GM12878 (cell line): ENCODE measurements at regions not wholly inside any gene's neighbourhood (a gene's known extent, or its start where the extent isn't known, plus 50 kb on each side); places are given as distances from the start of the nearest gene placed in this dataset.
"Not testable (repeated sequence)": the region's sequence is repeated elsewhere in the genome, so short reads cannot be mapped to it uniquely, and the experiment has no call there.

Source experiments
- ATAC-seq: fragments of 200-7000 bp; cut with Tn5 transposase; 3 replicates; pipeline ENCODE4 v1.9.1; 2020; ENCODE audit warnings: mild to moderate bottlenecking, moderate library complexity
- BruUV-seq: library from RNA; stranded (reverse); fragments of 400-500 nt; replicated peaks from 2 replicates; lab custom pipeline; 2021; lab: Mats Ljungman, UMichigan
- CTCF ChIA-PET: fragments of 300-600 bp; sonication (Branson Sonifier 250); formaldehyde crosslinking; extraction: SDS; loops from one replicate; lab custom pipeline; 2021; ENCODE audit warnings: inconsistent platforms; lab: Yijun Ruan, JAX
- POLR2A ChIA-PET: fragments of 350-600 bp; formaldehyde crosslinking; extraction: SDS; loops from one replicate; lab custom pipeline; 2021; ENCODE audit warnings: inconsistent platforms; lab: Charles Lee
- RAD21 ChIA-PET: fragments of 300-600 bp; sonication (Branson Sonifier 250); formaldehyde crosslinking; loops from one replicate; lab custom pipeline; 2023; ENCODE audit warnings: antibody characterized with exemption; ENCODE audit not compliant: unreplicated experiment; lab: Charles Lee
- SMC1A ChIA-PET: fragments of 300-600 bp; sonication (Branson Sonifier 250); formaldehyde crosslinking; loops from one replicate; lab custom pipeline; 2023; ENCODE audit not compliant: unreplicated experiment, uncharacterized antibody; lab: Charles Lee
- DNase-seq: peaks from one replicate; pipeline ENCODE4 v3.0.0-alpha.2; 2011; ENCODE audit warnings: low read depth, low spot score
- FAIRE-seq: peaks from 3 replicates; lab custom pipeline; 2011; peaks lifted over from hg19 to GRCh38; lab: Jason Lieb, UNC
- H2AFZ ChIP-seq: 2 replicates; pipeline ENCODE4 v1.6.0; 2011; ENCODE audit warnings: low read depth, low read length, control low read depth; ENCODE audit not compliant: control insufficient read depth
- H3K27ac ChIP-seq: 2 replicates; pipeline ENCODE4 v1.5.1; 2011; ENCODE audit warnings: control low read depth; ENCODE audit not compliant: control insufficient read depth, insufficient read depth
- H3K27me3 ChIP-seq, 2 experiments: replicated peaks in 1 of 2; 2 replicates each; pipeline versions ENCODE4 v1.6.0 to v1.6.1; 2011; ENCODE audit warnings: low read length in 1 of 2; ENCODE audit not compliant: control insufficient read depth in 2 of 2, insufficient read depth in 2 of 2
- H3K36me3 ChIP-seq, 2 experiments: 2 replicates each; pipeline ENCODE4 v1.5.1; 2011; ENCODE audit warnings: low read length in 1 of 2; ENCODE audit not compliant: control insufficient read depth in 2 of 2, insufficient read depth in 2 of 2
- H3K4me1 ChIP-seq: 2 replicates; pipeline ENCODE4 v1.6.1; 2011; ENCODE audit warnings: mild to moderate bottlenecking, low read length, moderate library complexity, mixed read lengths; ENCODE audit not compliant: control insufficient read depth, insufficient read depth
- H3K4me2 ChIP-seq: 2 replicates; pipeline ENCODE4 v1.6.0; 2011; ENCODE audit warnings: control low read depth; ENCODE audit not compliant: control insufficient read depth, insufficient read depth
- H3K4me3 ChIP-seq: fragments of 200-600 bp; sonication (generic); 2 replicates; pipeline ENCODE4 v1.5.1; 2016
- H3K79me2 ChIP-seq: 2 replicates; pipeline ENCODE4 v1.6.0; 2011; ENCODE audit warnings: low read length; ENCODE audit not compliant: control insufficient read depth, insufficient read depth
- H3K9ac ChIP-seq: 2 replicates; pipeline ENCODE4 v1.8.0; 2011; ENCODE audit warnings: low read length, control low read depth, mixed read lengths; ENCODE audit not compliant: control insufficient read depth, insufficient read depth
- H3K9me3 ChIP-seq: replicated peaks from 3 replicates; pipeline ENCODE4 v1.5.1; 2011; ENCODE audit warnings: mild to moderate bottlenecking, low read length; ENCODE audit not compliant: control insufficient read depth, insufficient read depth
- H4K20me1 ChIP-seq: 2 replicates; pipeline ENCODE4 v1.6.0; 2011; ENCODE audit not compliant: control insufficient read depth, insufficient read depth
- WGBS: methylation state at CpG from one replicate; pipeline ENCODE4 v1.1.6; 2016; ENCODE audit warnings: low lambda C conversion rate; ENCODE audit not compliant: insufficient replicate concordance, insufficient coverage; ENCODE audit errors: missing lambda C conversion rate; 5-methylcytosine and 5-hydroxymethylcytosine counted together
- in situ Hi-C: fragments of 300-500 bp; cut with MboI; formaldehyde crosslinking; loops from 9 replicates; pipeline ENCODE4 v1.14.3; 2018; ENCODE audit warnings: mixed read lengths
- intact Hi-C: fragments of 100-400 bp; cut with micrococcal nuclease; formaldehyde crosslinking; loops from one replicate; pipeline ENCODE4 v1.14.2; 2022; ENCODE audit not compliant: unreplicated experiment

DNA sequence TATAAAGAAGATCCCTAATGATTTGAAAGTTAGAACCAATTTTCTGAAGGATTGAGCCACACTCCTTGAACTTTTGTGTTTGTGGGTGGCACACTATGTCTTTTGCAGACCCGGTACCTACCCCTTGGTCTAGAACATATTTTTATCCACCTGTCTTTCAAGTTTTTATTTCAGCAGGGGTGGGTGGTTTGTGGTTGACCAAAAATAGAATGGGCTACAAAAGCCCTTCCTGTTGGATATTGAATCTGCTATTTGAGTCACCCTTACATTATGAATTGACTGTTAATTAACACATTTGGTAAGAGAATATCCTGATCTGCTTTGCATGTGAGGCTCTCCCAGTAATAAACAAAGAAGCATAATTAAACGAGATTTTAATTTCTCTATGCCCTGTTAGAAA lies 401.2 kb downstream of the POTEH start:
- in situ Hi-C loops, H3K27ac ChIP-seq, H3K27me3 ChIP-seq, H3K79me2 ChIP-seq, BruUV-seq, RAD21 ChIA-PET, H3K36me3 ChIP-seq, intact Hi-C loops, ATAC-seq, H3K4me3 ChIP-seq, H4K20me1 ChIP-seq, DNase-seq, FAIRE-seq, POLR2A ChIA-PET, H3K4me2 ChIP-seq, H2AFZ ChIP-seq, H3K4me1 ChIP-seq, SMC1A ChIA-PET, H3K9me3 ChIP-seq, H3K9ac ChIP-seq, CTCF ChIA-PET: not testable (repeated sequence)
- WGBS = 26% methylated on average over 2 of the region's 2 CpGs

DNA sequence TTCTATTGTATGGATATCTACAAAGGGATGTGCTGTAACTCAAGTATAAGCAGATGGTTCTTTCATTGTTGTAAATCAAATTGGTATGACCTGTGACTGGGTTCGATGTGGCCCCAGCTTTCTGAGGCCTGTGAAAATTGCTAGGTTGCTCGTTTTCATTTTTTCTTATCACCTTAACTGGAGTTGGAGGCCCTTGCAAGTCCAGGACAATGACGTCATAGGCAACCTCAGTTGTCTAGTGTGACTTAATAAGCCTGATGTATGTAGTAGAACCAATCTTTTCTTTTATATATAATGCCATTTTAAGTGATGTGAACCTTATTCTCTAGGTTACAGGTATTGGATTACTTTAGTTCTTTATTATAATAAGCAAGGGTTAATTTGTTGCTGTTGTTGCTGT lies 415.3 kb downstream of the POTEH start:
- ATAC-seq, H3K9me3 ChIP-seq, H3K27me3 ChIP-seq, H3K36me3 ChIP-seq, DNase-seq, H3K4me1 ChIP-seq, H3K27ac ChIP-seq, BruUV-seq, H3K4me3 ChIP-seq, POLR2A ChIA-PET, RAD21 ChIA-PET, SMC1A ChIA-PET, H4K20me1 ChIP-seq, intact Hi-C loops, H3K79me2 ChIP-seq, CTCF ChIA-PET, H2AFZ ChIP-seq, in situ Hi-C loops, H3K4me2 ChIP-seq, FAIRE-seq, H3K9ac ChIP-seq: not testable (repeated sequence)
- 0% methylated on average over 3 of the region's 3 CpGs for WGBS

DNA sequence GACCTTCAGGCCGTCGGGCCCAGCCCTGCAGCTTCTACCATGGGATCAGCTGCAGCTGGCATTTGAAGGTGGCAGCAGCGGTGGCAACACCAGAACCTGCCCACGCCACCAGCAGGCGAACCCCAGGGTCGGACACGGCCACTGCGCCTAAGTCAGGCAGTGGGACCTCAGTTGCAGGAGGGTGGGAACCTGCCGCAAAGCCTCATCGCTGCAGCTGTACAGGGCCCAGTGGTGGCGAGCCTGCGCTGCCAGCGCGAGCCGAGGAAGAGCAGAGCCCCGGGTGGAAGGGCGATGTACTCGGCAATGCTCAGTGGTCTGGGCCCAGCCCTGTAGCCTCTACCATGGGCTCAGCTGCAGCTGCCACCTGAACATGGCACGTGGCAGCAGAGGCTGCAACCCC lies 441.6 kb downstream of the POTEH start:
- in situ Hi-C loops = not testable (repeated sequence)

More for the DNA sequence above, 441.6 kb downstream of the POTEH start:
- H3K4me2 ChIP-seq, SMC1A ChIA-PET, ATAC-seq, DNase-seq, BruUV-seq, H3K27ac ChIP-seq, H3K9me3 ChIP-seq, H3K9ac ChIP-seq, RAD21 ChIA-PET, H4K20me1 ChIP-seq, H3K27me3 ChIP-seq, POLR2A ChIA-PET, H3K79me2 ChIP-seq, H2AFZ ChIP-seq, FAIRE-seq, CTCF ChIA-PET, intact Hi-C loops, H3K4me3 ChIP-seq, H3K4me1 ChIP-seq, H3K36me3 ChIP-seq: not testable (repeated sequence)
- 49% methylated on average over 17 of the region's 19 CpGs for WGBS
